ENCODE measurements at regions not wholly inside any gene's neighbourhood (a gene's known extent, or its start where the extent isn't known, plus 50 kb on each side); places are given as distances from the start of the nearest gene placed in this dataset.

DNA sequence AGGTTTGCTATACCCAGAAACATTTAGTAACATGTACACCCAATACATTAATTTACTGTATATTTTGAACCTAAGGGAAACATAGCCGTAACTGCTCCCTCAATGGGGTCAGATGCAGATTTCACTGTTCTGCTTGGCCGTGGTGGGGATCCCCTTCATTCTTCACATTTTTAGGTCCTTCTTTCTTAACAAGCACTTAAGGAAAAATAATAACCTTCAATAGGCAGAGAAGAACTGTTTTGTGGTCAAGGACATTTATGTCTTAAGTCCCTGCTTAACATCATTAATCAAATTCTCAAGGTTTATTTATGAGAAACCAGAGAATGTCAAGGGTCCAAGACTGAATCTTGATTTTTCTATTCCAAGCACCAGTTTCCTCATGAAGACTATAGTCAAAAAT is 592.1 kb upstream of the ANKRD30A start:
- Histone ChIP-seq H3K79me2 (ENCODE audit: insufficient read depth, low read length) (no peaks in the 10 kb centered on the region), H3K4me2 (replicated peaks; ENCODE audit: extremely low read depth, low read length, poor library complexity, severe bottlenecking) (no peak overlapping the region), H3K27ac (ENCODE audit: low read depth in 1 of 2, low read length in 2 of 2) (no peak overlapping the region), H3K4me3 (replicated peaks in 1 of 3; ENCODE audit: low read depth in 2 of 3, low read length in 3 of 3) (no peak overlapping the region), H4K20me1 (ENCODE audit: insufficient read depth, low read length) (no peaks in the 10 kb centered on the region), H2AFZ (ENCODE audit: insufficient read depth, low read depth, low read length, poor library complexity, severe bottlenecking) (no peak overlapping the region), H3K4me1 (ENCODE audit: control insufficient read depth in 1 of 2, insufficient read depth in 2 of 2, low read length in 2 of 2) (no peaks in the 10 kb centered on the region), H3K36me3 (replicated peaks in 1 of 2; ENCODE audit: control insufficient read depth in 1 of 2, insufficient read depth in 2 of 2, low read length in 2 of 2) (no peaks in the 10 kb centered on the region), H3K27me3 (ENCODE audit: control insufficient read depth in 2 of 2, insufficient read depth in 2 of 2, low read length in 2 of 2) (no peaks in the 10 kb centered on the region), H3K9me3 (replicated peaks in 1 of 2; ENCODE audit: control insufficient read depth in 1 of 2, insufficient read depth in 1 of 2, low read length in 2 of 2) (peaks cover 4 to 10% of the 10 kb centered on the region in 2 donors), H3K9ac (ENCODE audit: insufficient read depth, low read length, poor library complexity, severe bottlenecking) (no peak overlapping the region)
- Mint-ChIP-seq H3K27me3 (ENCODE audit: low read depth in 3 of 3) (no peaks in the 10 kb centered on the region), H3K9me3 (peaks cover 0 to 14% (median 6%) of the 10 kb centered on the region in 7 donors), H3K4me3 (no peak overlapping the region), H3K36me3 (no peaks in the 10 kb centered on the region), H3K27ac (no peak overlapping the region), H3K4me1 (peaks cover 9% of the 10 kb centered on the region)
- DNase-seq, result no peak
- no CpG with 5 or more reads among the region's 2 CpGs for WGBS (ENCODE audit: insufficient coverage)
- intact Hi-C loops (cut with micrococcal nuclease), result no loop called here
- TF ChIP-seq, protein P1, sequence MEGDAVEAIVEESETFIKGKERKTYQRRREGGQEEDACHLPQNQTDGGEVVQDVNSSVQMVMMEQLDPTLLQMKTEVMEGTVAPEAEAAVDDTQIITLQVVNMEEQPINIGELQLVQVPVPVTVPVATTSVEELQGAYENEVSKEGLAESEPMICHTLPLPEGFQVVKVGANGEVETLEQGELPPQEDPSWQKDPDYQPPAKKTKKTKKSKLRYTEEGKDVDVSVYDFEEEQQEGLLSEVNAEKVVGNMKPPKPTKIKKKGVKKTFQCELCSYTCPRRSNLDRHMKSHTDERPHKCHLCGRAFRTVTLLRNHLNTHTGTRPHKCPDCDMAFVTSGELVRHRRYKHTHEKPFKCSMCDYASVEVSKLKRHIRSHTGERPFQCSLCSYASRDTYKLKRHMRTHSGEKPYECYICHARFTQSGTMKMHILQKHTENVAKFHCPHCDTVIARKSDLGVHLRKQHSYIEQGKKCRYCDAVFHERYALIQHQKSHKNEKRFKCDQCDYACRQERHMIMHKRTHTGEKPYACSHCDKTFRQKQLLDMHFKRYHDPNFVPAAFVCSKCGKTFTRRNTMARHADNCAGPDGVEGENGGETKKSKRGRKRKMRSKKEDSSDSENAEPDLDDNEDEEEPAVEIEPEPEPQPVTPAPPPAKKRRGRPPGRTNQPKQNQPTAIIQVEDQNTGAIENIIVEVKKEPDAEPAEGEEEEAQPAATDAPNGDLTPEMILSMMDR (IDR thresholded peaks at IDR 0.05), result no peak

DNA sequence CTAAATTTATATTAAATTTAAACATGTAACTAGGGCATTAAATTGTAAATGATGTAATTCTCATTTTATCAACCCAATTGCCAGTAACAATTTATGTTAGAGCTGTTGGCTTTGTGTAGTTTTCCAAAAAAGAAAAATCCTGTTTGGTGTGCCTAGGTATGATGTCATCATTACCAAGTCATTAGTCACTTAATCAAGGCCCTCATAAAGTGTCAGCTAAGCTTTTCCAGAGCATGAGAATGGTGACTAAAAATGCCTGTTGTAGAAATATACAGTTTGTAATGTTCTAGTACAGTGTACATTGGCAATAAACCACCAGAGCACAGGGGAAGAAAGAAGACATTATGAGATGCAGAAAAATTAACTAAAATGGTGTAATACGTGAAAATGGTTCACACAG is 593.8 kb upstream of the ANKRD30A start:
- H3K4me3 ChIP-seq (replicated peaks in 1 of 3; ENCODE audit: low read depth in 2 of 3, low read length in 3 of 3), result no peak overlapping the region
- H3K9ac ChIP-seq (ENCODE audit: insufficient read depth, low read length, poor library complexity, severe bottlenecking), result no peak overlapping the region
- no peaks in the 10 kb centered on the region for H3K27me3 Mint-ChIP-seq (ENCODE audit: low read depth in 3 of 3)
- H3K9me3 ChIP-seq (replicated peaks in 1 of 2; ENCODE audit: control insufficient read depth in 1 of 2, insufficient read depth in 1 of 2, low read length in 2 of 2), result peaks cover 4 to 10% of the 10 kb centered on the region in 2 donors
- no peaks in the 10 kb centered on the region for H3K36me3 Mint-ChIP-seq
- no peaks in the 10 kb centered on the region for H3K4me1 ChIP-seq (ENCODE audit: control insufficient read depth in 1 of 2, insufficient read depth in 2 of 2, low read length in 2 of 2)
- H4K20me1 ChIP-seq (ENCODE audit: insufficient read depth, low read length), result no peaks in the 10 kb centered on the region
- WGBS (ENCODE audit: insufficient coverage), result no CpG with 5 or more reads among the region's 1 CpG
- peaks cover 0 to 14% (median 6%) of the 10 kb centered on the region in 7 donors for H3K9me3 Mint-ChIP-seq
- TF ChIP-seq, protein P1 (IDR thresholded peaks at IDR 0.05), result no peak
- no peaks in the 10 kb centered on the region for H3K36me3 ChIP-seq (replicated peaks in 1 of 2; ENCODE audit: control insufficient read depth in 1 of 2, insufficient read depth in 2 of 2, low read length in 2 of 2)
- H3K4me1 Mint-ChIP-seq, result peaks cover 9% of the 10 kb centered on the region
- intact Hi-C loops (cut with micrococcal nuclease), result no loop called here
- H3K27me3 ChIP-seq (ENCODE audit: control insufficient read depth in 2 of 2, insufficient read depth in 2 of 2, low read length in 2 of 2), result no peaks in the 10 kb centered on the region
- H3K4me3 Mint-ChIP-seq, result no peak overlapping the region
- H3K27ac ChIP-seq (ENCODE audit: low read depth in 1 of 2, low read length in 2 of 2), result no peak overlapping the region
- H3K27ac Mint-ChIP-seq, result no peak overlapping the region
- no peak overlapping the region for H2AFZ ChIP-seq (ENCODE audit: insufficient read depth, low read depth, low read length, poor library complexity, severe bottlenecking)
- no peak for DNase-seq
- no peaks in the 10 kb centered on the region for H3K79me2 ChIP-seq (ENCODE audit: insufficient read depth, low read length)
- no peak overlapping the region for H3K4me2 ChIP-seq (replicated peaks; ENCODE audit: extremely low read depth, low read length, poor library complexity, severe bottlenecking)
